ENCODE measurements at regions not wholly inside any gene's neighbourhood (a gene's known extent, or its start where the extent isn't known, plus 50 kb on each side); places are given as distances from the start of the nearest gene placed in this dataset.

- intact Hi-C loops (cut with DNase I), result no loop called here
Observed at GRCh38 chr14:26067341-26067740, 530.5 kb downstream of the NOVA1 start.

GRCh38 chr14:26056036-26056616, 541.7 kb downstream of the NOVA1 start:
- H3K9me3 ChIP-seq, result peaks cover 0 to 6% (median 0%) of the 10 kb centered on the region in 12 donors
- ATAC-seq (no peak), DNase-seq (no peak)
- no peaks in the 10 kb centered on the region for H3K27me3 ChIP-seq
- 48 to 62% (median 56%) methylated on average over 6 of the region's 6 CpGs for WGBS, 4 donors
- TF ChIP-seq POLR2A (IDR thresholded peaks at IDR 0.05) (no peak), CTCF (IDR thresholded peaks at IDR 0.05) (no peak)
- H3K27ac ChIP-seq, result no peak overlapping the region
- H3K36me3 ChIP-seq, result no peaks in the 10 kb centered on the region
- H3K4me1 ChIP-seq, result no peaks in the 10 kb centered on the region
- H3K4me3 ChIP-seq, result no peak overlapping the region
- intact Hi-C loops (cut with DNase I), result no loop called here

More at GRCh38 chr14:26067341-26067740, 530.5 kb downstream of the NOVA1 start:
- Histone ChIP-seq H3K4me3 (no peak overlapping the region), H3K9me3 (no peaks in the 10 kb centered on the region), H3K27ac (no peak overlapping the region), H3K4me1 (no peaks in the 10 kb centered on the region), H3K36me3 (no peaks in the 10 kb centered on the region), H3K27me3 (no peaks in the 10 kb centered on the region)
- 92 to 95% (median 94%) methylated on average over 2 of the region's 2 CpGs for WGBS, 4 donors
- ATAC-seq, result no peak
- no peak for TF ChIP-seq POLR2A (IDR thresholded peaks at IDR 0.05)
- TF ChIP-seq CTCF (IDR thresholded peaks at IDR 0.05), result no peak
- no peak for DNase-seq

GRCh38 chr14:26032348-26032747, 565.5 kb downstream of the NOVA1 start:
- DNase-seq (no peak), ATAC-seq (no peak)
- no peaks in the 10 kb centered on the region for H3K9me3 ChIP-seq
- H3K36me3 ChIP-seq, result no peaks in the 10 kb centered on the region
- no peak overlapping the region for H3K27ac ChIP-seq
- TF ChIP-seq POLR2A (IDR thresholded peaks at IDR 0.05) (no peak), CTCF (IDR thresholded peaks at IDR 0.05) (no peak)
- no peaks in the 10 kb centered on the region for H3K4me1 ChIP-seq
- no peaks in the 10 kb centered on the region for H3K27me3 ChIP-seq
- H3K4me3 ChIP-seq, result no peak overlapping the region
- intact Hi-C loops (cut with DNase I), result no loop called here

GRCh38 chr14:26026384-26026783, 571.4 kb downstream of the NOVA1 start:
- intact Hi-C loops (cut with DNase I), result no loop called here
- ATAC-seq, result no peak
- TF ChIP-seq CTCF (IDR thresholded peaks at IDR 0.05), result no peak
- TF ChIP-seq POLR2A (IDR thresholded peaks at IDR 0.05), result no peak
- H3K4me3 ChIP-seq, result no peak overlapping the region
- WGBS, 4 donors, result 68 to 80% (median 76%) methylated on average over 3 of the region's 3 CpGs
- no peaks in the 10 kb centered on the region for H3K9me3 ChIP-seq
- DNase-seq, result no peak
- no peaks in the 10 kb centered on the region for H3K4me1 ChIP-seq
- H3K27me3 ChIP-seq, result no peaks in the 10 kb centered on the region
- no peak overlapping the region for H3K27ac ChIP-seq
- H3K36me3 ChIP-seq, result no peaks in the 10 kb centered on the region
